ENCODE measurements at regions not wholly inside any gene's neighbourhood (a gene's known extent, or its start where the extent isn't known, plus 50 kb on each side); places are given as distances from the start of the nearest gene placed in this dataset.
"Not testable (repeated sequence)": the region's sequence is repeated elsewhere in the genome, so short reads cannot be mapped to it uniquely, and the experiment has no call there.

GRCh38 chrX:3920424-3921017, 207.1 kb upstream of the PRKX start:
- H3K4me3 ChIP-seq (ENCODE audit: low read length in 3 of 3); DNase-seq; H3K36me3 ChIP-seq (ENCODE audit: control insufficient read depth in 2 of 3, insufficient read depth in 3 of 3, low read length in 3 of 3); H3K27me3 ChIP-seq (ENCODE audit: control insufficient read depth, insufficient read depth, low read length); H3K9me3 ChIP-seq (ENCODE audit: control insufficient read depth in 2 of 3, insufficient read depth in 1 of 3, low read length in 3 of 3); FAIRE-seq; H3K4me1 ChIP-seq (ENCODE audit: control insufficient read depth in 2 of 3, insufficient read depth in 2 of 3, low read depth in 1 of 3, low read length in 3 of 3); intact Hi-C loops (cut with DNase I); H3K9ac ChIP-seq (ENCODE audit: low read length in 3 of 3); H3K27ac ChIP-seq (ENCODE audit: low read depth in 2 of 2, low read length in 2 of 2): not testable (repeated sequence)

- H3K9me3 ChIP-seq (ENCODE audit: control insufficient read depth in 2 of 3, insufficient read depth in 1 of 3, low read length in 3 of 3); intact Hi-C loops (cut with DNase I); H3K36me3 ChIP-seq (ENCODE audit: control insufficient read depth in 2 of 3, insufficient read depth in 3 of 3, low read length in 3 of 3); FAIRE-seq; H3K9ac ChIP-seq (ENCODE audit: low read length in 3 of 3); H3K4me1 ChIP-seq (ENCODE audit: control insufficient read depth in 2 of 3, insufficient read depth in 2 of 3, low read depth in 1 of 3, low read length in 3 of 3); H3K4me3 ChIP-seq (ENCODE audit: low read length in 3 of 3); H3K27me3 ChIP-seq (ENCODE audit: control insufficient read depth, insufficient read depth, low read length); H3K27ac ChIP-seq (ENCODE audit: low read depth in 2 of 2, low read length in 2 of 2); DNase-seq: not testable (repeated sequence)
Observed at GRCh38 chrX:3919668-3920423, 206.4 kb upstream of the PRKX start.

- H3K4me3 ChIP-seq (ENCODE audit: low read length in 3 of 3); intact Hi-C loops (cut with DNase I); H3K27me3 ChIP-seq (ENCODE audit: control insufficient read depth, insufficient read depth, low read length); H3K9ac ChIP-seq (ENCODE audit: low read length in 3 of 3); FAIRE-seq; H3K9me3 ChIP-seq (ENCODE audit: control insufficient read depth in 2 of 3, insufficient read depth in 1 of 3, low read length in 3 of 3); H3K36me3 ChIP-seq (ENCODE audit: control insufficient read depth in 2 of 3, insufficient read depth in 3 of 3, low read length in 3 of 3); H3K27ac ChIP-seq (ENCODE audit: low read depth in 2 of 2, low read length in 2 of 2); H3K4me1 ChIP-seq (ENCODE audit: control insufficient read depth in 2 of 3, insufficient read depth in 2 of 3, low read depth in 1 of 3, low read length in 3 of 3); DNase-seq: not testable (repeated sequence)
Observed at GRCh38 chrX:3914813-3915212, 201.4 kb upstream of the PRKX start.

- not testable (repeated sequence) for H3K36me3 ChIP-seq (ENCODE audit: control insufficient read depth in 2 of 3, insufficient read depth in 3 of 3, low read length in 3 of 3); FAIRE-seq; DNase-seq
Observed at GRCh38 chrX:3914059-3914458, 200.6 kb upstream of the PRKX start.

GRCh38 chrX:3911012-3911411, 197.6 kb upstream of the PRKX start:
- intact Hi-C loops (cut with DNase I); H3K27me3 ChIP-seq (ENCODE audit: control insufficient read depth, insufficient read depth, low read length); DNase-seq; H3K9ac ChIP-seq (ENCODE audit: low read length in 3 of 3); H3K4me1 ChIP-seq (ENCODE audit: control insufficient read depth in 2 of 3, insufficient read depth in 2 of 3, low read depth in 1 of 3, low read length in 3 of 3); FAIRE-seq; H3K4me3 ChIP-seq (ENCODE audit: low read length in 3 of 3); H3K27ac ChIP-seq (ENCODE audit: low read depth in 2 of 2, low read length in 2 of 2); H3K9me3 ChIP-seq (ENCODE audit: control insufficient read depth in 2 of 3, insufficient read depth in 1 of 3, low read length in 3 of 3); H3K36me3 ChIP-seq (ENCODE audit: control insufficient read depth in 2 of 3, insufficient read depth in 3 of 3, low read length in 3 of 3): not testable (repeated sequence)

More at GRCh38 chrX:3914059-3914458, 200.6 kb upstream of the PRKX start:
- H3K9me3 ChIP-seq (ENCODE audit: control insufficient read depth in 2 of 3, insufficient read depth in 1 of 3, low read length in 3 of 3); H3K9ac ChIP-seq (ENCODE audit: low read length in 3 of 3); H3K4me1 ChIP-seq (ENCODE audit: control insufficient read depth in 2 of 3, insufficient read depth in 2 of 3, low read depth in 1 of 3, low read length in 3 of 3); H3K27ac ChIP-seq (ENCODE audit: low read depth in 2 of 2, low read length in 2 of 2); H3K27me3 ChIP-seq (ENCODE audit: control insufficient read depth, insufficient read depth, low read length); intact Hi-C loops (cut with DNase I); H3K4me3 ChIP-seq (ENCODE audit: low read length in 3 of 3): not testable (repeated sequence)

GRCh38 chrX:3910611-3911010, 197.2 kb upstream of the PRKX start:
- H3K4me1 ChIP-seq (ENCODE audit: control insufficient read depth in 2 of 3, insufficient read depth in 2 of 3, low read depth in 1 of 3, low read length in 3 of 3); intact Hi-C loops (cut with DNase I); H3K27ac ChIP-seq (ENCODE audit: low read depth in 2 of 2, low read length in 2 of 2); H3K9me3 ChIP-seq (ENCODE audit: control insufficient read depth in 2 of 3, insufficient read depth in 1 of 3, low read length in 3 of 3); H3K4me3 ChIP-seq (ENCODE audit: low read length in 3 of 3); H3K36me3 ChIP-seq (ENCODE audit: control insufficient read depth in 2 of 3, insufficient read depth in 3 of 3, low read length in 3 of 3); H3K9ac ChIP-seq (ENCODE audit: low read length in 3 of 3); DNase-seq; H3K27me3 ChIP-seq (ENCODE audit: control insufficient read depth, insufficient read depth, low read length); FAIRE-seq: not testable (repeated sequence)

GRCh38 chrX:3905522-3906258, 192.2 kb upstream of the PRKX start:
- FAIRE-seq; intact Hi-C loops (cut with DNase I); H3K4me1 ChIP-seq (ENCODE audit: control insufficient read depth in 2 of 3, insufficient read depth in 2 of 3, low read depth in 1 of 3, low read length in 3 of 3); DNase-seq; H3K9me3 ChIP-seq (ENCODE audit: control insufficient read depth in 2 of 3, insufficient read depth in 1 of 3, low read length in 3 of 3); H3K4me3 ChIP-seq (ENCODE audit: low read length in 3 of 3); H3K36me3 ChIP-seq (ENCODE audit: control insufficient read depth in 2 of 3, insufficient read depth in 3 of 3, low read length in 3 of 3); H3K27ac ChIP-seq (ENCODE audit: low read depth in 2 of 2, low read length in 2 of 2); H3K27me3 ChIP-seq (ENCODE audit: control insufficient read depth, insufficient read depth, low read length); H3K9ac ChIP-seq (ENCODE audit: low read length in 3 of 3): not testable (repeated sequence)

GRCh38 chrX:3902222-3902621, 188.8 kb upstream of the PRKX start:
- H3K4me3 ChIP-seq (ENCODE audit: low read length in 3 of 3); H3K27me3 ChIP-seq (ENCODE audit: control insufficient read depth, insufficient read depth, low read length); H3K9me3 ChIP-seq (ENCODE audit: control insufficient read depth in 2 of 3, insufficient read depth in 1 of 3, low read length in 3 of 3); intact Hi-C loops (cut with DNase I); H3K4me1 ChIP-seq (ENCODE audit: control insufficient read depth in 2 of 3, insufficient read depth in 2 of 3, low read depth in 1 of 3, low read length in 3 of 3); H3K36me3 ChIP-seq (ENCODE audit: control insufficient read depth in 2 of 3, insufficient read depth in 3 of 3, low read length in 3 of 3); H3K27ac ChIP-seq (ENCODE audit: low read depth in 2 of 2, low read length in 2 of 2); FAIRE-seq; H3K9ac ChIP-seq (ENCODE audit: low read length in 3 of 3): not testable (repeated sequence)
- peak in 1 of 5 donors; percentile 25 for DNase-seq
